ENCODE measurements at regions not wholly inside any gene's neighbourhood (a gene's known extent, or its start where the extent isn't known, plus 50 kb on each side); places are given as distances from the start of the nearest gene placed in this dataset.

GRCh38 chr3:187844708-187845107 lies 99.4 kb upstream of the BCL6 start:
- Histone ChIP-seq H3K36me3 (ENCODE audit: control insufficient read depth, insufficient read depth, low read length) (no peaks in the 10 kb centered on the region), H2BK20ac (ENCODE audit: low read depth, low read length) (no peak overlapping the region), H3K79me1 (ENCODE audit: low read depth in 1 of 2, low read length in 2 of 2) (no peaks in the 10 kb centered on the region), H4K20me1 (ENCODE audit: insufficient read depth, low read length) (no peaks in the 10 kb centered on the region), H3K18ac (ENCODE audit: low read depth, low read length) (no peak overlapping the region), H3K9me1 (ENCODE audit: insufficient read depth, low read length) (peaks cover 5% of the 10 kb centered on the region; the same call in 1 of the 2 replicates), H2AK9ac (replicated peaks; ENCODE audit: low read depth, low read length, poor library complexity) (no peak overlapping the region), H2BK120ac (ENCODE audit: low read depth, low read length) (no peak overlapping the region), H3K27ac (ENCODE audit: insufficient read depth, low read length) (no peak overlapping the region), H3K4ac (ENCODE audit: low read depth, low read length) (no peak overlapping the region), H3K23ac (ENCODE audit: low read depth, low read length) (no peak overlapping the region), H2AK5ac (ENCODE audit: low read depth, low read length) (no peak overlapping the region), H2BK5ac (ENCODE audit: low read depth, low read length, poor library complexity, severe bottlenecking) (no peak overlapping the region), H4K5ac (ENCODE audit: low read depth, low read length) (no peak overlapping the region), H3K56ac (ENCODE audit: extremely low read depth, insufficient read depth, low read length) (no peak overlapping the region), H3K4me2 (ENCODE audit: low read depth, low read length) (no peak overlapping the region), H3K14ac (replicated peaks; ENCODE audit: low read depth, low read length) (no peak overlapping the region), H4K8ac (ENCODE audit: low read depth in 2 of 2, low read length in 2 of 2) (no peak overlapping the region), H3K9me3 (ENCODE audit: control insufficient read depth, insufficient read depth, low read length) (no peaks in the 10 kb centered on the region), H3K9ac (ENCODE audit: low read depth, low read length) (no peak overlapping the region), H4K91ac (ENCODE audit: insufficient read depth, low read depth, low read length) (no peak overlapping the region), H3K27me3 (ENCODE audit: control insufficient read depth, insufficient read depth, low read length) (no peaks in the 10 kb centered on the region; the same call in none of the 2 replicates), H3K4me1 (ENCODE audit: control insufficient read depth, insufficient read depth, low read length) (no peaks in the 10 kb centered on the region), H2AFZ (replicated peaks; ENCODE audit: low read length, poor library complexity) (no peak overlapping the region), H3K4me3 (ENCODE audit: insufficient read depth, low read depth, low read length) (no peak overlapping the region), H2BK15ac (ENCODE audit: low read depth, low read length) (no peak overlapping the region)
- TF ChIP-seq CEBPB (IDR thresholded peaks at IDR 0.05; ENCODE audit: low read depth, low read length): no peak
- TF ChIP-seq RCOR1 (IDR thresholded peaks at IDR 0.05; ENCODE audit: insufficient replicate concordance, low read length): no peak
- TF ChIP-seq MAFK (IDR thresholded peaks at IDR 0.05; ENCODE audit: low read depth, low read length): no peak
- TF ChIP-seq RAD21 (IDR thresholded peaks at IDR 0.05; ENCODE audit: low read length): no peak
- TF ChIP-seq SMC3 (IDR thresholded peaks at IDR 0.05; ENCODE audit: low read depth, low read length): no peak
- no peak for TF ChIP-seq FOS (IDR thresholded peaks at IDR 0.05; ENCODE audit: low read depth, low read length)
- no peak for TF ChIP-seq POLR2A (IDR thresholded peaks at IDR 0.05; ENCODE audit: low read depth, low read length)
- no peak for TF ChIP-seq CTCF (conservative IDR thresholded peaks at IDR 0.05; ENCODE audit: low read depth, low read length)
- no peak for TF ChIP-seq CHD1 (IDR thresholded peaks at IDR 0.05; ENCODE audit: low read depth, low read length)
- TF ChIP-seq MXI1 (IDR thresholded peaks at IDR 0.05; ENCODE audit: borderline replicate concordance, low read depth, low read length): no peak
- no peak for TF ChIP-seq MAZ (IDR thresholded peaks at IDR 0.05; ENCODE audit: borderline replicate concordance, low read depth, low read length)
- TF ChIP-seq BHLHE40 (IDR thresholded peaks at IDR 0.05; ENCODE audit: low read depth, low read length): no peak
- no peak for TF ChIP-seq RFX5 (IDR thresholded peaks at IDR 0.05; ENCODE audit: low read depth, low read length)
- no peak for TF ChIP-seq USF2 (IDR thresholded peaks at IDR 0.05; ENCODE audit: low read depth, low read length)
- no peak for TF ChIP-seq ELK1 (IDR thresholded peaks at IDR 0.05; ENCODE audit: borderline replicate concordance, low read depth, low read length)
- no peak for TF ChIP-seq NFE2L2 (IDR thresholded peaks at IDR 0.05; ENCODE audit: low read depth, low read length)
- POLR2A ChIA-PET (ENCODE audit: unreplicated experiment): interaction anchor here (0.5 kb wide), 1 partner anchor 99 kb away, joined by 5 read pairs; no protein-coding TSS in a partner anchor
- in situ Hi-C loops (cut with MboI; ENCODE audit: low sequenced_read_pairs) (no loop called here), intact Hi-C loops (cut with micrococcal nuclease) (no loop called here), dilution Hi-C loops (cut with HindIII; ENCODE audit: low sequenced_read_pairs, unreplicated experiment) (no loop called here)
- BruUV-seq (replicated peaks): no TSS peak
- DNase-seq: no peak
- CTCF ChIA-PET: no interaction called here
- WGBS, 2 experiments (ENCODE audit: extremely low coverage in 2 of 2, insufficient read length in 1 of 2): no CpG with 5 or more reads among the region's 6 CpGs
- ATAC-seq (ENCODE audit: low read depth): no peak

Data from IMR-90 (cell line).